Activated T-helper 2 cell treated with anti-CD3 and anti-CD28 coated beads, Interferon-gamma antibody, Interleukin-2, Interleukin-4, amounts not matched to agents 10 μg/mL and 5 μg/mL and 100 μg/mL, durations not matched to agents 14 hours and 24 hours and 36 hours (primary cell): ENCODE measurements at regions not wholly inside any gene's neighbourhood (a gene's known extent, or its start where the extent isn't known, plus 50 kb on each side); places are given as distances from the start of the nearest gene placed in this dataset.

ENCODE experiments used
- DNase-seq: peaks from one replicate; pipeline ENCODE4 v3.0.0; 2021; ENCODE audit warnings: low spot score
- H3K27ac Mint-ChIP-seq: one replicate; pipeline ENCODE4 v1.8.0; 2021; ENCODE audit warnings: mixed read lengths
- H3K27me3 Mint-ChIP-seq: one replicate; pipeline ENCODE4 v1.8.0; 2021; ENCODE audit warnings: low read depth, mixed read lengths
- H3K36me3 Mint-ChIP-seq: one replicate; pipeline ENCODE4 v1.8.0; 2021; ENCODE audit warnings: low read depth, mixed read lengths
- H3K4me1 Mint-ChIP-seq: one replicate; pipeline ENCODE4 v1.8.0; 2021; ENCODE audit warnings: low read depth, mixed read lengths
- H3K4me3 Mint-ChIP-seq: one replicate; pipeline ENCODE4 v1.8.0; 2021; ENCODE audit warnings: low read depth, mild to moderate bottlenecking, moderate library complexity, mixed read lengths
- H3K9me3 Mint-ChIP-seq: one replicate; pipeline ENCODE4 v1.8.0; 2021; ENCODE audit warnings: mixed read lengths
- intact Hi-C: fragments of 100-400 bp; cut with micrococcal nuclease; formaldehyde crosslinking; loops from one replicate; pipeline ENCODE4 v1.15.1; 2023

DNA sequence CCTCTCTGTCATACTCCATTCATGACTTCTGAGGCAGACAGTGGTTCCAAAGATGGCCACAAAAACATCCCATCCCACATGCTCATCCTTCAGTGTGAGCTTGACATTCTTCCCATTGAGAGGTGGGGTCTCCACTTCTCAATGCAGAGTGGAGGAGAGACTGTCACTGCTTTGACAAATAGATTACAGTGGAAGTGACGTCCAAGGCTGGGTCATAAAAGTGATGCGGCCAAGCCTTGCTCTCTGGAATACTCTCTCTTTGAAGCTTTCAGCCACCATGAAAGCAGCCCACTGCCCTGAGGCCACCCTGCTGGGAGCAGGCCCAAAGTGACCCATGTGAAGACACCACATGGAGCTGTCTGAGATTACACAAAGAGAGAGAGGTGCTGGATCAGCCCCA is 59.0 kb upstream of the DNAH5 start:
- Mint-ChIP-seq H3K4me1 (no peaks in the 10 kb centered on the region), H3K27ac (no peak overlapping the region), H3K36me3 (no peaks in the 10 kb centered on the region), H3K4me3 (no peak overlapping the region), H3K9me3 (no peaks in the 10 kb centered on the region), H3K27me3 (no peaks in the 10 kb centered on the region)
- intact Hi-C loops, result no loop called here
- DNase-seq, result no peak

DNA sequence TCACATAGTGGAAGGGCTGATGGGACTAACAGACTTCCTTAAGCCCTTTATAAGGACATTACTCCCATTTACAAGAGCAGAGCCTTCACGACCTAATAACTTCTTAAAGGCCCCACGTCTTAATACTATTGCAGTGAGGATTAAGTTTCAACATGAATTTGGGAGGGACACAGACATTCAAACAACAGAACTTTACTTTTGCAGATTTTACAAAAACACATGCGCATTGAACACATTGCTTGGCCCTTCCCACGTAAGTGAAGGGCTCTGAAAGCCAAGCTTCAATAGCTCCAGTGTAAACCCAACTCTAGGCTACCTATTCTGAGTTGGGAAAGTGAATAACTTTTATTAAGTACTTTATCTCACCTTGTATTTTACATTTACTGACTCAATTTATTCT is 53.8 kb upstream of the DNAH5 start:
- Mint-ChIP-seq H3K36me3 (no peaks in the 10 kb centered on the region), H3K4me3 (no peak overlapping the region), H3K27ac (no peak overlapping the region), H3K4me1 (no peaks in the 10 kb centered on the region), H3K9me3 (peaks cover 6% of the 10 kb centered on the region), H3K27me3 (no peaks in the 10 kb centered on the region)
- intact Hi-C loops, result no loop called here
- no peak for DNase-seq

DNA sequence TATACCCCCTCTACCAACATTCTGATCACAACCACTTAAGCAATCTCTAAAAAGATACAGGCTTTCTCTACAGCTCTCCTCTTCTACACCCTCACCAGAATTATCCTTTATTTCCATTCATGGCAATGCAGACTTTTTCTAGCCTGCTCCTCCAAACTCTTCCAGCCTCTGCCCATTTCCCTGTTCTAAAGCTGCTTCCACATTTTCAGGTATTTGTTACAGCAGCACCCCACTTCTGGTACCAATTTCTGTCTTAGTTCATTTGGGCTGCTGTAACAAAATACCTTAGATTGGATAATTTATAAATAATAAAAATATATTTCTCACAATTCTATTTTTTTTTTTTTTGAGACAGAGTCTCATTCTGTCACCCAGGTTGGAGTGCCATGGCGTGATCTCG is 53.0 kb upstream of the DNAH5 start:
- Mint-ChIP-seq H3K9me3 (peaks cover 6% of the 10 kb centered on the region), H3K36me3 (no peaks in the 10 kb centered on the region), H3K4me3 (no peak overlapping the region), H3K27ac (no peak overlapping the region), H3K4me1 (no peaks in the 10 kb centered on the region), H3K27me3 (no peaks in the 10 kb centered on the region)
- intact Hi-C loops, result no loop called here
- DNase-seq, result no peak

DNA sequence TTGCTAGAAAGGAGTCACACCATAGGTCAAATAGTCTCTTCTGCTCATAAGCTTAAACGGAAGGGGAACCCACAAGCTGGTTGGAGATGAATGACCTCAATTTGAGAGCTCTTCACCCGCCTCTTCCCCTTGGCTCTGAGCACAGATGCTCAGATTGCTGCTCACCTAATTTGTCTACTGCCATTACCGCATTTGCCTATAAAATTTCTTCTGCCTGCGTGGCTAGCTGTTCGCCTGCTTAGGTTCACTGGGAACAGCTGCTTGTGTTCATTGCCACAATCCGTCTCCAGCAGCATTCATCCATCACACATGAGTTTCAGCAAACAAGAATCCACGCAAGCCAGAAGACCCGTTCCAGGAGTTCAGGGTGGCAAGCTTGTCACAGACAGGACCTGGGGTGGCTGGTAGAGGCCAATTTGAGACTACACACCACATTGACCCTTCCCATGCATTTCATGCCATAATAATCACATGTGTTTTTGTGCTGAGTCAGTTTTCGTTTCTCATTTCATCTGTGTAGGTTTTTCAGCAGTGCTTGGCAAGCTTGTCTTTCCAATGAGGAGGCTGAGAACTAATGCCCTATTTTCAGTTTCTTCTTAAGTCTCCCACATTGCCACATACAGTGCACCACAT is 50.2 kb upstream of the DNAH5 start:
- no peak for DNase-seq
- intact Hi-C loops, result no loop called here
- no peak overlapping the region for H3K27ac Mint-ChIP-seq
- peaks cover 6% of the 10 kb centered on the region for H3K9me3 Mint-ChIP-seq
- no peaks in the 10 kb centered on the region for H3K36me3 Mint-ChIP-seq
- H3K27me3 Mint-ChIP-seq, result no peaks in the 10 kb centered on the region
- H3K4me3 Mint-ChIP-seq, result no peak overlapping the region
- no peaks in the 10 kb centered on the region for H3K4me1 Mint-ChIP-seq
